HG02763 (cell line): ENCODE measurements at regions not wholly inside any gene's neighbourhood (a gene's known extent, or its start where the extent isn't known, plus 50 kb on each side); places are given as distances from the start of the nearest gene placed in this dataset.

ENCODE experiments used
- ATAC-seq: cut with Tn5 transposase; IDR thresholded peaks from one replicate; pipeline ENCODE4 v1.9.1; 2021; ENCODE audit warnings: mild to moderate bottlenecking, moderate library complexity; ENCODE audit not compliant: unreplicated experiment

GRCh38 chr4:24476282-24476681, 108.1 kb downstream of the DHX15 start:
- ATAC-seq = no peak

- ATAC-seq = no peak
Observed at GRCh38 chr4:24475756-24476155, 108.6 kb downstream of the DHX15 start.

- ATAC-seq = no peak
Observed at GRCh38 chr4:24473309-24473721, 111.0 kb downstream of the DHX15 start.

GRCh38 chr4:24472514-24473308, 111.6 kb downstream of the DHX15 start:
- ATAC-seq = peak; percentile 61

GRCh38 chr4:24472161-24472510, 112.2 kb downstream of the DHX15 start:
- no peak for ATAC-seq

GRCh38 chr4:24471486-24472160, 112.7 kb downstream of the DHX15 start:
- no peak for ATAC-seq

- ATAC-seq = no peak
Observed at GRCh38 chr4:24470666-24471485, 113.5 kb downstream of the DHX15 start.

GRCh38 chr4:24468071-24468470, 116.3 kb downstream of the DHX15 start:
- no peak for ATAC-seq

- ATAC-seq = no peak
Observed at GRCh38 chr4:24464566-24464965, 119.8 kb downstream of the DHX15 start.

GRCh38 chr4:24456431-24456830, 127.9 kb downstream of the DHX15 start:
- no peak for ATAC-seq

GRCh38 chr4:24453951-24454350, 130.4 kb downstream of the DHX15 start:
- no peak for ATAC-seq

- ATAC-seq = no peak
Observed at GRCh38 chr4:24451870-24452269, 132.5 kb downstream of the DHX15 start.

- no peak for ATAC-seq
Observed at GRCh38 chr4:24443200-24443599, 141.2 kb downstream of the DHX15 start.

- ATAC-seq = no peak
Observed at GRCh38 chr4:24440765-24441164, 143.6 kb downstream of the DHX15 start.

- ATAC-seq = no peak
Observed at GRCh38 chr4:24434241-24434640, 150.1 kb downstream of the DHX15 start.

GRCh38 chr4:24433515-24434214, 150.7 kb downstream of the DHX15 start:
- ATAC-seq = no peak

- no peak for ATAC-seq
Observed at GRCh38 chr4:24428850-24429249, 155.5 kb downstream of the DHX15 start.

- no peak for ATAC-seq
Observed at GRCh38 chr4:24426557-24426956, 157.8 kb downstream of the DHX15 start.

- ATAC-seq = no peak
Observed at GRCh38 chr4:24425863-24426262, 158.5 kb downstream of the DHX15 start.

GRCh38 chr4:24423670-24424069, 160.7 kb downstream of the DHX15 start:
- ATAC-seq = no peak

GRCh38 chr4:24422644-24423043, 161.7 kb downstream of the DHX15 start:
- ATAC-seq = no peak
